Smooth muscle cell (in vitro differentiated cells): ENCODE measurements at regions not wholly inside any gene's neighbourhood (a gene's known extent, or its start where the extent isn't known, plus 50 kb on each side); places are given as distances from the start of the nearest gene placed in this dataset.

ENCODE experiments used
- DNase-seq: peaks from one replicate; lab custom pipeline; 2025; ENCODE audit not compliant: unreplicated experiment; lab: John Stamatoyannopoulos, UW
- H2AFZ ChIP-seq: fragments of 200-600 bp; sonication (generic); 2 replicates; pipeline ENCODE4 v1.6.0; 2016; ENCODE audit warnings: antibody characterized with exemption, low read depth, mild to moderate bottlenecking
- H3F3A ChIP-seq: fragments of 200-600 bp; sonication (generic); 2 replicates; pipeline ENCODE4 v1.6.0; 2017; ENCODE audit warnings: antibody characterized with exemption, low read depth
- H3K27ac ChIP-seq: fragments of 200-600 bp; sonication (generic); 2 replicates; pipeline ENCODE4 v1.5.1; 2016; ENCODE audit warnings: low read depth, mild to moderate bottlenecking
- H3K27me3 ChIP-seq: fragments of 200-600 bp; sonication (generic); 2 replicates; pipeline ENCODE4 v1.6.1; 2016; ENCODE audit warnings: low read depth, mild to moderate bottlenecking
- H3K36me3 ChIP-seq: fragments of 200-600 bp; sonication (generic); 2 replicates; pipeline ENCODE4 v1.5.1; 2016; ENCODE audit warnings: low read depth
- H3K4me1 ChIP-seq: fragments of 200-600 bp; sonication (generic); 2 replicates; pipeline ENCODE4 v1.5.1; 2016; ENCODE audit warnings: low read depth
- H3K4me2 ChIP-seq: fragments of 200-600 bp; sonication (generic); 2 replicates; pipeline ENCODE4 v1.6.0; 2016; ENCODE audit warnings: mild to moderate bottlenecking
- H3K4me3 ChIP-seq: fragments of 200-600 bp; sonication (generic); 2 replicates; pipeline ENCODE4 v1.5.1; 2016; ENCODE audit warnings: mild to moderate bottlenecking
- H3K79me2 ChIP-seq: fragments of 200-600 bp; sonication (generic); 2 replicates; pipeline ENCODE4 v1.6.0; 2016; ENCODE audit warnings: low read depth, mild to moderate bottlenecking
- H3K9ac ChIP-seq: fragments of 200-600 bp; sonication (generic); 2 replicates; pipeline ENCODE4 v1.6.0; 2016; ENCODE audit warnings: low read depth
- H3K9me3 ChIP-seq: fragments of 200-600 bp; sonication (generic); replicated peaks from 2 replicates; pipeline ENCODE4 v1.5.1; 2016; ENCODE audit warnings: low read depth
- H4K20me1 ChIP-seq: fragments of 200-600 bp; sonication (generic); 2 replicates; pipeline ENCODE4 v1.6.0; 2016; ENCODE audit warnings: low read depth
- WGBS: methylation state at CpG from one replicate; pipeline ENCODE4 v1.1.7; 2016; ENCODE audit warnings: low lambda C conversion rate; 5-methylcytosine and 5-hydroxymethylcytosine counted together
- TF ChIP-seq, protein P1 (sequence below): fragments of 200-600 bp; sonication (generic); IDR thresholded peaks from 2 replicates; pipeline ENCODE4 v1.5.1; 2017; ENCODE audit warnings: borderline replicate concordance, mild to moderate bottlenecking, antibody characterized with exemption; ENCODE audit not compliant: insufficient read depth, poor library complexity, severe bottlenecking

DNA sequence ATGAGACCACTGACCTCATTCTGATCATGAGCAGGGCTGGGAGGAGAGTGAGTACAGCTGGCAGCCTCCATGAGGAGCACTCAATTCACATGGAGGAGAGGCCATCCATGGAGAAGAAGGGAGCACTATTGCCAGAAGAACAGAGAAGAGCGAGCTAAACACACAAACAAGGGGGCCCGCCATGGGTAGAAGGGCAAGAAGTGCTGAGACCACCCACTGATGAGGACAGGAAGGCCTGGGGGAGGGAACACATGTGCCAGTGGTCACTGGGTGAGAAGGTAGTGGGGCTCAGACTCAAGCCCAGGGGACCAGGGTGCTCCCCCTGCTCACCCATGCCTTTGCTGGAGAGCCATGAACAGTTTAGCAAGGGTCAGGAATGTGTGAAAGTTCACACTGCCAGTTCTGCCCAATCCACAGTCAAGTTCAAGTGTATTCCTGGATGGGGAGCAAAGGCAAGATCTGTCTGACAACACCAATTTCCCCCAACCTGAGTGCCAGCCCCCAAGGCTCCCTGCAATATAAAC is 57.7 kb downstream of the TTC32 start:
- Histone ChIP-seq H4K20me1 (no peaks in the 10 kb centered on the region), H3K27me3 (peaks cover 3% of the 10 kb centered on the region), H2AFZ (no peak overlapping the region), H3F3A (no peaks in the 10 kb centered on the region), H3K9ac (no peak overlapping the region), H3K79me2 (no peaks in the 10 kb centered on the region), H3K9me3 (no peaks in the 10 kb centered on the region), H3K4me3 (no peak overlapping the region), H3K4me2 (no peak overlapping the region), H3K36me3 (no peaks in the 10 kb centered on the region), H3K4me1 (no peaks in the 10 kb centered on the region), H3K27ac (no peak overlapping the region)
- TF ChIP-seq, protein P1, sequence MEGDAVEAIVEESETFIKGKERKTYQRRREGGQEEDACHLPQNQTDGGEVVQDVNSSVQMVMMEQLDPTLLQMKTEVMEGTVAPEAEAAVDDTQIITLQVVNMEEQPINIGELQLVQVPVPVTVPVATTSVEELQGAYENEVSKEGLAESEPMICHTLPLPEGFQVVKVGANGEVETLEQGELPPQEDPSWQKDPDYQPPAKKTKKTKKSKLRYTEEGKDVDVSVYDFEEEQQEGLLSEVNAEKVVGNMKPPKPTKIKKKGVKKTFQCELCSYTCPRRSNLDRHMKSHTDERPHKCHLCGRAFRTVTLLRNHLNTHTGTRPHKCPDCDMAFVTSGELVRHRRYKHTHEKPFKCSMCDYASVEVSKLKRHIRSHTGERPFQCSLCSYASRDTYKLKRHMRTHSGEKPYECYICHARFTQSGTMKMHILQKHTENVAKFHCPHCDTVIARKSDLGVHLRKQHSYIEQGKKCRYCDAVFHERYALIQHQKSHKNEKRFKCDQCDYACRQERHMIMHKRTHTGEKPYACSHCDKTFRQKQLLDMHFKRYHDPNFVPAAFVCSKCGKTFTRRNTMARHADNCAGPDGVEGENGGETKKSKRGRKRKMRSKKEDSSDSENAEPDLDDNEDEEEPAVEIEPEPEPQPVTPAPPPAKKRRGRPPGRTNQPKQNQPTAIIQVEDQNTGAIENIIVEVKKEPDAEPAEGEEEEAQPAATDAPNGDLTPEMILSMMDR: no peak
- WGBS: 96% methylated on average over 2 of the region's 2 CpGs
- no peak for DNase-seq

DNA sequence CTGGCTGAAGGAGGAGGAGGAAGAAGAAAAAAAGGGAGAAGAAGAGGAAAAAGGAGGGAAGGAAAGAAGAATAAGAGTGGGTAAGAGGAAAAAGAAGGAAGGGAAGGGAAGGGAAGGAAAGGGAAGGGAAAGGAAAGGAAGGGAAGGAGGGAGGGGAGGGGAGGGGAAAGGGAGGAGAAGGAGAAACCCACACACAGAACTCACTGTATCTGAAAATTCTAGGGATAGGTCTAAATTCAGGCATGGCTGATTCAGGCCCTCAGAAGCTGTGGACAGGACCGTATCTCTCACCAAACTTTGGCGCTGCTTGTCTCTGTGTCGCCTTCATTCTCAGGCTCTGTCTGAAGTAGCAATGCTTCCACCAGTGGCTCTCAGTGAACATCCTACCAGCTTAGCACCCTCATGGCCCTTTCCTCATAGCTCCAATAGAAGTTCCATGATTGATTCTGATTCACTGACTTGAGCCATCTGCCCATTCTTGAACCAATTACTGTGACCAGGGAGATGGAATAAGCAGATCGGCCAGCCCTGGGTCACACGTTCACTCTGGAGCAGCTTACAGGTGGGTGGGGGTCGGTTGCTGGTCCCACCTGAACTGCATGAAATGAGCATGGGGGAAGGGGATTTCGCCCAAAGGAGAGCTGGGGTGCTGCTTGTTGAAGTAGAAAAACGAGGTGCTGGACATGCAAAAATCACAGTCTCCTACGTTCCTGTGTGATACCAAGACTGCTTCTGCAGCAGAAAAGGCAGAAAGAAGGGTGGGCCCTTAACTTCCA is 59.7 kb downstream of the TTC32 start:
- Histone ChIP-seq H3K36me3 (no peaks in the 10 kb centered on the region), H4K20me1 (no peaks in the 10 kb centered on the region), H3K4me3 (no peak overlapping the region), H3K9me3 (no peaks in the 10 kb centered on the region), H3K79me2 (no peaks in the 10 kb centered on the region), H3K27ac (no peak overlapping the region), H2AFZ (no peak overlapping the region), H3F3A (no peaks in the 10 kb centered on the region), H3K4me1 (no peaks in the 10 kb centered on the region), H3K27me3 (peaks cover 3% of the 10 kb centered on the region), H3K4me2 (no peak overlapping the region), H3K9ac (no peak overlapping the region)
- TF ChIP-seq, protein P1: no peak
- no peak for DNase-seq
- WGBS: 93% methylated on average over 9 of the region's 9 CpGs

DNA sequence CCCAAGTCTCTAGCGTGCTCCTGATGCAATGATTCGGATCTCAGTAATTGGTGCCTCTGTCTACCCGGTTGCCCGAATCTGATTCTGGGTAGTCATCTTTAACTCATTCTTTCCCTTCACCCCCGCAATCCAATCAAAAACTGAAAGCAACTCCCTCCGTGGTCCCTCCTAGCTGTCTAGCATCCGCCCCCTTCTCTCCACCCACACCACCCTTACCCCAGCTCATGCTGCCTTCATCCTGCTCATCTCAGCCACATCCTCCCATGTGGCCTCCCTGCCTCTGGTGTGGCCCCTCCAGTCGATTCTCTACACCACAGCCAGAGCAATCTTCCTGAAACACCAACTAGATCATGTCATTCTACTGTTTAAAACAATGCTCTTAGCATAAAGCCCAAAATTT is 62.3 kb downstream of the TTC32 start:
- Histone ChIP-seq H3K27me3 (no peaks in the 10 kb centered on the region), H3K9ac (no peak overlapping the region), H4K20me1 (no peaks in the 10 kb centered on the region), H3K4me3 (no peak overlapping the region), H3K4me1 (no peaks in the 10 kb centered on the region), H3K36me3 (no peaks in the 10 kb centered on the region), H2AFZ (no peak overlapping the region), H3K4me2 (no peak overlapping the region), H3K27ac (no peak overlapping the region), H3F3A (no peaks in the 10 kb centered on the region), H3K9me3 (no peaks in the 10 kb centered on the region), H3K79me2 (no peaks in the 10 kb centered on the region)
- WGBS: 90% methylated on average over 8 of the region's 8 CpGs
- TF ChIP-seq, protein P1: no peak
- DNase-seq: no peak

DNA sequence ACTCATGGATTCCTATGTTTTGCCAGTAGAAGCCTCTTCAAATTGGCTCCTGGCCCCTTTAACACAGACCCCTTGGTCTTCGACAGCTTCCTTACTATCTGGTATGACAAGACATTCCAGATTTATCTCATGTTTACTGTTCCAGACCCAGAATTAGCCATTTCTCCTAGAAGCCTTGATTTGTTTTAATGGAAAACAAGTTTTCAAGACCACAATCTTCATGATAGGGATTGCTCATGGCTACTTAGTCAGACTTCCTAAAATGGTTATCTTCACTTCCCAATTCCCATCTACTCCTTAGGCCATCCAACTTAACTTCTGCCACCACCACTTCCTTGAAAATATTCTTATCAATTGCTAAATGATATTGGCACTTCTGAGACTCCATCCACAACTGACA is 63.2 kb downstream of the TTC32 start:
- Histone ChIP-seq H2AFZ (no peak overlapping the region), H3F3A (no peaks in the 10 kb centered on the region), H3K27ac (no peak overlapping the region), H3K9me3 (no peaks in the 10 kb centered on the region), H3K4me1 (no peaks in the 10 kb centered on the region), H4K20me1 (no peaks in the 10 kb centered on the region), H3K36me3 (no peaks in the 10 kb centered on the region), H3K4me3 (no peak overlapping the region), H3K27me3 (no peaks in the 10 kb centered on the region), H3K4me2 (no peak overlapping the region), H3K9ac (no peak overlapping the region), H3K79me2 (no peaks in the 10 kb centered on the region)
- TF ChIP-seq, protein P1: no peak
- no peak for DNase-seq
- 17% methylated on average over 1 of the region's 1 CpG for WGBS
